Glutamatergic neuron (in vitro differentiated cells): ENCODE measurements at regions not wholly inside any gene's neighbourhood (a gene's known extent, or its start where the extent isn't known, plus 50 kb on each side); places are given as distances from the start of the nearest gene placed in this dataset.
"Not testable (repeated sequence)": the region's sequence is repeated elsewhere in the genome, so short reads cannot be mapped to it uniquely, and the experiment has no call there.

Experiments used
- DNase-seq: peaks from one replicate; pipeline ENCODE4 v3.0.0; 2022
- H3K27ac Mint-ChIP-seq: one replicate; pipeline ENCODE4 v1.8.0; 2020; ENCODE audit warnings: mild to moderate bottlenecking, mixed read lengths, inconsistent platforms; ENCODE audit not compliant: unreplicated experiment
- H3K27me3 Mint-ChIP-seq: one replicate; pipeline ENCODE4 v1.8.0; 2020; ENCODE audit warnings: mild to moderate bottlenecking, moderate library complexity, mixed read lengths, inconsistent platforms; ENCODE audit not compliant: unreplicated experiment
- H3K36me3 Mint-ChIP-seq: one replicate; pipeline ENCODE4 v1.8.0; 2020; ENCODE audit warnings: mild to moderate bottlenecking, mixed read lengths, inconsistent platforms; ENCODE audit not compliant: unreplicated experiment
- H3K4me1 Mint-ChIP-seq: one replicate; pipeline ENCODE4 v1.8.0; 2020; ENCODE audit warnings: mild to moderate bottlenecking, low read depth, mixed read lengths, inconsistent platforms; ENCODE audit not compliant: unreplicated experiment
- H3K4me3 Mint-ChIP-seq: one replicate; pipeline ENCODE4 v1.8.0; 2020; ENCODE audit warnings: mild to moderate bottlenecking, mixed read lengths, inconsistent platforms; ENCODE audit not compliant: unreplicated experiment
- H3K9me3 Mint-ChIP-seq: one replicate; pipeline ENCODE4 v1.8.0; 2020; ENCODE audit warnings: mild to moderate bottlenecking, moderate library complexity, mixed read lengths, inconsistent platforms; ENCODE audit not compliant: unreplicated experiment
- TF ChIP-seq, protein P1 (sequence below): fragments of 200-600 bp; sonication (generic); IDR thresholded peaks from one replicate; pipeline ENCODE4 v1.5.0; 2021; ENCODE audit not compliant: partially characterized antibody, unreplicated experiment

- Mint-ChIP-seq H3K36me3 (peaks cover 9% of the 10 kb centered on the region), H3K27me3 (no peaks in the 10 kb centered on the region), H3K27ac (no peak overlapping the region), H3K4me3 (no peak overlapping the region), H3K9me3 (peaks cover 4% of the 10 kb centered on the region), H3K4me1 (no peaks in the 10 kb centered on the region)
- DNase-seq, result no peak
- TF ChIP-seq, protein P1, sequence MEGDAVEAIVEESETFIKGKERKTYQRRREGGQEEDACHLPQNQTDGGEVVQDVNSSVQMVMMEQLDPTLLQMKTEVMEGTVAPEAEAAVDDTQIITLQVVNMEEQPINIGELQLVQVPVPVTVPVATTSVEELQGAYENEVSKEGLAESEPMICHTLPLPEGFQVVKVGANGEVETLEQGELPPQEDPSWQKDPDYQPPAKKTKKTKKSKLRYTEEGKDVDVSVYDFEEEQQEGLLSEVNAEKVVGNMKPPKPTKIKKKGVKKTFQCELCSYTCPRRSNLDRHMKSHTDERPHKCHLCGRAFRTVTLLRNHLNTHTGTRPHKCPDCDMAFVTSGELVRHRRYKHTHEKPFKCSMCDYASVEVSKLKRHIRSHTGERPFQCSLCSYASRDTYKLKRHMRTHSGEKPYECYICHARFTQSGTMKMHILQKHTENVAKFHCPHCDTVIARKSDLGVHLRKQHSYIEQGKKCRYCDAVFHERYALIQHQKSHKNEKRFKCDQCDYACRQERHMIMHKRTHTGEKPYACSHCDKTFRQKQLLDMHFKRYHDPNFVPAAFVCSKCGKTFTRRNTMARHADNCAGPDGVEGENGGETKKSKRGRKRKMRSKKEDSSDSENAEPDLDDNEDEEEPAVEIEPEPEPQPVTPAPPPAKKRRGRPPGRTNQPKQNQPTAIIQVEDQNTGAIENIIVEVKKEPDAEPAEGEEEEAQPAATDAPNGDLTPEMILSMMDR, result no peak
Observed at GRCh38 chr6:166851426-166851825, 104.9 kb downstream of the RNASET2 start.

GRCh38 chr6:166850677-166851076 lies 105.7 kb downstream of the RNASET2 start:
- TF ChIP-seq, protein P1, result no peak
- Mint-ChIP-seq H3K27ac (no peak overlapping the region), H3K4me3 (no peak overlapping the region), H3K9me3 (peaks cover 4% of the 10 kb centered on the region), H3K4me1 (no peaks in the 10 kb centered on the region), H3K36me3 (peaks cover 9% of the 10 kb centered on the region), H3K27me3 (no peaks in the 10 kb centered on the region)
- no peak for DNase-seq

- DNase-seq, result no peak
- Mint-ChIP-seq H3K36me3 (peaks cover 9% of the 10 kb centered on the region), H3K27me3 (no peaks in the 10 kb centered on the region), H3K9me3 (peaks cover 4% of the 10 kb centered on the region), H3K4me3 (no peak overlapping the region), H3K4me1 (no peaks in the 10 kb centered on the region), H3K27ac (no peak overlapping the region)
- TF ChIP-seq, protein P1, result no peak
Observed at GRCh38 chr6:166849749-166850183, 106.6 kb downstream of the RNASET2 start.

GRCh38 chr6:166848979-166849748 lies 107.2 kb downstream of the RNASET2 start:
- TF ChIP-seq, protein P1, result no peak
- peaks cover 9% of the 10 kb centered on the region for H3K36me3 Mint-ChIP-seq
- H3K4me3 Mint-ChIP-seq, result no peak overlapping the region
- peaks cover 4% of the 10 kb centered on the region for H3K9me3 Mint-ChIP-seq
- DNase-seq, result no peak
- no peak overlapping the region for H3K27ac Mint-ChIP-seq
- H3K27me3 Mint-ChIP-seq, result no peaks in the 10 kb centered on the region
- H3K4me1 Mint-ChIP-seq, result no peaks in the 10 kb centered on the region

DNA sequence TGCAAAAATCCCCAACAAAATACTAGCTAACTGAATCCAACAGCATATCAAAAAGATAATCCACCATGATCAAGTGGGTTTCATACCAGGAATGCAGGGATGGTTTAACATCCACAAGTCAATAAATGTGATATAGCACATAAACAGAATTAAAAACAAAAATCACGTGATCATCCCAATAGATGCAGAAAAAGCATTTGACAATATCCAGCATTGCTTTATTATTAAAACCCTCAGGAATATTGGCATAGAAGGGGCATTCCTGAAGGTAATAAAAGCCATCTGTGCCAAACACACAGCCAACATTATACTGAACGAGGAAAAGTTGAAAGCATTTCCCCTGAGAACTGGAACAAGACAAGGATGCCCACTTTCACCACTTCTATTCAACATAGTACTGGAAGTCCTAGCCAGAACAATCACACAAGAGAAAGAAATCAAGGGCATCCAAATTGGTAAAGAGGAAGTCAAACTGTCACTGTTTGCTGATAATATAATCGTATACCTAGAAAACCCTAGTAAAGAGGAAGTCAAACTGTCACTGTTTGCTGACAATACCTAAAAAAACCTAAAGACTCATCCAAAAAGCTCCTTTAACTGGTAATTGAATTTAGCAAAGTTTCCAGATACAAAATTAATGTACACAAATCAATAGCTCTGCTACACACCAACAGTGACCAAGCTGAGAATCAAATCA lies 109.8 kb downstream of the RNASET2 start:
- DNase-seq, H3K36me3 Mint-ChIP-seq, H3K27ac Mint-ChIP-seq, H3K4me3 Mint-ChIP-seq, H3K27me3 Mint-ChIP-seq, H3K9me3 Mint-ChIP-seq, H3K4me1 Mint-ChIP-seq: not testable (repeated sequence)
